SK-N-SH treated with all-trans-retinoic acid at 6 μM for 48 hours (cell line): ENCODE measurements at regions not wholly inside any gene's neighbourhood (a gene's known extent, or its start where the extent isn't known, plus 50 kb on each side); places are given as distances from the start of the nearest gene placed in this dataset.

Experiments used
- ATAC-seq: fragments of 200-7000 bp; cut with Tn5 transposase; 3 replicates; pipeline ENCODE4 v1.9.1; 2020; ENCODE audit warnings: mild to moderate bottlenecking, moderate library complexity
- ARNTL ChIP-seq: fragments of 450-650 bp; formaldehyde crosslinking; IDR thresholded peaks from 2 replicates; pipeline ENCODE4 v1.5.0; 2020; ENCODE audit warnings: low read depth, mild to moderate bottlenecking, moderate library complexity, borderline replicate concordance
- BACH2 ChIP-seq: fragments of 250-450 bp; sonication (Bioruptor Pico); IDR thresholded peaks from 2 replicates; pipeline ENCODE4 v1.9.0; 2021; ENCODE audit warnings: mild to moderate bottlenecking, borderline replicate concordance
- ESRRG ChIP-seq: fragments of 250-450 bp; sonication (Bioruptor Pico); IDR thresholded peaks from 2 replicates; pipeline ENCODE4 v1.6.1; 2021; ENCODE audit warnings: mild to moderate bottlenecking
- GLIS3 ChIP-seq: fragments of 250-450 bp; sonication (Bioruptor Pico); IDR thresholded peaks from 2 replicates; pipeline ENCODE4 v1.5.0; 2020; ENCODE audit warnings: mild to moderate bottlenecking, moderate library complexity
- OSR1 ChIP-seq: fragments of 250-450 bp; sonication (Bioruptor Pico); IDR thresholded peaks from 2 replicates; pipeline ENCODE4 v1.8.0; 2022; ENCODE audit warnings: moderate library complexity, mild to moderate bottlenecking, inconsistent platforms
- PPARA ChIP-seq: fragments of 250-450 bp; sonication (Bioruptor Pico); IDR thresholded peaks from 2 replicates; pipeline ENCODE4 v1.5.0; 2020; ENCODE audit warnings: mild to moderate bottlenecking, borderline replicate concordance
- RARB ChIP-seq: fragments of 250-450 bp; sonication (Bioruptor Pico); IDR thresholded peaks from 2 replicates; pipeline ENCODE4 v1.8.0; 2021; ENCODE audit warnings: mild to moderate bottlenecking, moderate library complexity
- SNAI2 ChIP-seq: fragments of 250-450 bp; sonication (Bioruptor Pico); IDR thresholded peaks from 2 replicates; pipeline ENCODE4 v1.5.0; 2020; ENCODE audit warnings: mild to moderate bottlenecking, moderate library complexity
- TCF4 ChIP-seq: fragments of 250-450 bp; sonication (Bioruptor Pico); IDR thresholded peaks from 2 replicates; pipeline ENCODE4 v1.8.0; 2021; ENCODE audit warnings: mild to moderate bottlenecking, moderate library complexity, borderline replicate concordance
- ZC3H10 ChIP-seq: fragments of 250-450 bp; sonication (Bioruptor Pico); IDR thresholded peaks from 2 replicates; pipeline ENCODE4 v1.5.1; 2021; ENCODE audit warnings: mild to moderate bottlenecking, moderate library complexity
- ZFP3 ChIP-seq: fragments of 250-450 bp; sonication (Bioruptor Pico); IDR thresholded peaks from 2 replicates; pipeline ENCODE4 v1.5.0; 2020; ENCODE audit warnings: mild to moderate bottlenecking, moderate library complexity
- ZFP30 ChIP-seq: fragments of 450-650 bp; formaldehyde crosslinking; IDR thresholded peaks from 2 replicates; pipeline ENCODE4 v1.5.0; 2022; ENCODE audit warnings: mild to moderate bottlenecking, moderate library complexity
- ZNF70 ChIP-seq: fragments of 450-650 bp; formaldehyde crosslinking; IDR thresholded peaks from 2 replicates; pipeline ENCODE4 v1.5.0; 2020; ENCODE audit warnings: mild to moderate bottlenecking, moderate library complexity
- TF ChIP-seq, protein P1 (sequence below): fragments of 250-450 bp; sonication (Bioruptor Pico); IDR thresholded peaks from 2 replicates; pipeline ENCODE4 v1.8.0; 2021; ENCODE audit warnings: low read depth, mild to moderate bottlenecking, moderate library complexity, borderline replicate concordance
- TF ChIP-seq, protein P2 (sequence below): fragments of 250-450 bp; sonication (Bioruptor Pico); IDR thresholded peaks from 2 replicates; pipeline ENCODE4 v1.5.1; 2020; ENCODE audit warnings: low read depth, mild to moderate bottlenecking, moderate library complexity
- TF ChIP-seq, protein P3 (sequence below): fragments of 250-450 bp; sonication (Bioruptor Pico); IDR thresholded peaks from 2 replicates; pipeline ENCODE4 v1.5.0; 2020; ENCODE audit warnings: mild to moderate bottlenecking, moderate library complexity
- TF ChIP-seq, protein P4 (sequence below): fragments of 250-450 bp; sonication (Bioruptor Pico); IDR thresholded peaks from 2 replicates; pipeline ENCODE4 v1.5.1; 2021; ENCODE audit warnings: mild to moderate bottlenecking, moderate library complexity
- TF ChIP-seq, protein P5 (sequence below): fragments of 250-450 bp; sonication (Bioruptor Pico); IDR thresholded peaks from 2 replicates; pipeline ENCODE4 v1.8.0; 2020; ENCODE audit warnings: mild to moderate bottlenecking, moderate library complexity, borderline replicate concordance

DNA sequence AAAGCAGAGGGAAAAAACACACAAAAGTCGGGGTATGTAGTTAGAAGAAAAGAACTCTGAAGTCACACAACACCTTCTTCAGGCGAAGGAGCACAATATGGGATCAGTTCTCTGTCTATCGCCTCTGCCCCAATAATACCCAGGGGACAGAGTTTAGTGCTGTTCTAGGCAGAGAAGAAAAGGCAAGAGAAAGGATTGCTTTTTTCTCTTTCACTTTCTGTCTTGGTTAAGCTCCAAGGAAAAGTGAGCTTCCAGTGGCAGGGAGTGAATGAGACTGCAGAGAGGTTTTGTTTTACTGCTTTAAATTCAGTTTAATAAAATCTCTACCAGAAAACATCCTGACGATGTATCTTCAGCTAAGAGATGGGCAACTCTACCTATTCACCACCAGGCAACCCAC, 86.6 kb upstream of the STXBP5 start:
- ATAC-seq = peak; percentile 59; the same call in 2 of the 3 replicates
- TF ChIP-seq ZC3H10 (CRISPR knock-in tag) (no peak), OSR1 (no peak), TCF4 (CRISPR knock-in tag) (no peak), ESRRG (CRISPR knock-in tag) (no peak), ZNF70 (CRISPR knock-in tag) (no peak), GLIS3 (CRISPR knock-in tag) (no peak), PPARA (CRISPR knock-in tag) (no peak), ZFP30 (CRISPR knock-in tag) (no peak)
- TF ChIP-seq, protein P1, sequence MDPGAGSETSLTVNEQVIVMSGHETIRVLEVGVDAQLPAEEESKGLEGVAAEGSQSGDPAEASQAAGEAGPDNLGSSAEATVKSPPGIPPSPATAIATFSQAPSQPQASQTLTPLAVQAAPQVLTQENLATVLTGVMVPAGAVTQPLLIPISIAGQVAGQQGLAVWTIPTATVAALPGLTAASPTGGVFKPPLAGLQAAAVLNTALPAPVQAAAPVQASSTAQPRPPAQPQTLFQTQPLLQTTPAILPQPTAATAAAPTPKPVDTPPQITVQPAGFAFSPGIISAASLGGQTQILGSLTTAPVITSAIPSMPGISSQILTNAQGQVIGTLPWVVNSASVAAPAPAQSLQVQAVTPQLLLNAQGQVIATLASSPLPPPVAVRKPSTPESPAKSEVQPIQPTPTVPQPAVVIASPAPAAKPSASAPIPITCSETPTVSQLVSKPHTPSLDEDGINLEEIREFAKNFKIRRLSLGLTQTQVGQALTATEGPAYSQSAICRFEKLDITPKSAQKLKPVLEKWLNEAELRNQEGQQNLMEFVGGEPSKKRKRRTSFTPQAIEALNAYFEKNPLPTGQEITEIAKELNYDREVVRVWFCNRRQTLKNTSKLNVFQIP (CRISPR knock-in tag) = no peak
- TF ChIP-seq, protein P2, sequence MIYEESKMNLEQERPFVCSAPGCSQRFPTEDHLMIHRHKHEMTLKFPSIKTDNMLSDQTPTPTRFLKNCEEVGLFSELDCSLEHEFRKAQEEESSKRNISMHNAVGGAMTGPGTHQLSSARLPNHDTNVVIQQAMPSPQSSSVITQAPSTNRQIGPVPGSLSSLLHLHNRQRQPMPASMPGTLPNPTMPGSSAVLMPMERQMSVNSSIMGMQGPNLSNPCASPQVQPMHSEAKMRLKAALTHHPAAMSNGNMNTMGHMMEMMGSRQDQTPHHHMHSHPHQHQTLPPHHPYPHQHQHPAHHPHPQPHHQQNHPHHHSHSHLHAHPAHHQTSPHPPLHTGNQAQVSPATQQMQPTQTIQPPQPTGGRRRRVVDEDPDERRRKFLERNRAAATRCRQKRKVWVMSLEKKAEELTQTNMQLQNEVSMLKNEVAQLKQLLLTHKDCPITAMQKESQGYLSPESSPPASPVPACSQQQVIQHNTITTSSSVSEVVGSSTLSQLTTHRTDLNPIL = no peak
- TF ChIP-seq, protein P3, sequence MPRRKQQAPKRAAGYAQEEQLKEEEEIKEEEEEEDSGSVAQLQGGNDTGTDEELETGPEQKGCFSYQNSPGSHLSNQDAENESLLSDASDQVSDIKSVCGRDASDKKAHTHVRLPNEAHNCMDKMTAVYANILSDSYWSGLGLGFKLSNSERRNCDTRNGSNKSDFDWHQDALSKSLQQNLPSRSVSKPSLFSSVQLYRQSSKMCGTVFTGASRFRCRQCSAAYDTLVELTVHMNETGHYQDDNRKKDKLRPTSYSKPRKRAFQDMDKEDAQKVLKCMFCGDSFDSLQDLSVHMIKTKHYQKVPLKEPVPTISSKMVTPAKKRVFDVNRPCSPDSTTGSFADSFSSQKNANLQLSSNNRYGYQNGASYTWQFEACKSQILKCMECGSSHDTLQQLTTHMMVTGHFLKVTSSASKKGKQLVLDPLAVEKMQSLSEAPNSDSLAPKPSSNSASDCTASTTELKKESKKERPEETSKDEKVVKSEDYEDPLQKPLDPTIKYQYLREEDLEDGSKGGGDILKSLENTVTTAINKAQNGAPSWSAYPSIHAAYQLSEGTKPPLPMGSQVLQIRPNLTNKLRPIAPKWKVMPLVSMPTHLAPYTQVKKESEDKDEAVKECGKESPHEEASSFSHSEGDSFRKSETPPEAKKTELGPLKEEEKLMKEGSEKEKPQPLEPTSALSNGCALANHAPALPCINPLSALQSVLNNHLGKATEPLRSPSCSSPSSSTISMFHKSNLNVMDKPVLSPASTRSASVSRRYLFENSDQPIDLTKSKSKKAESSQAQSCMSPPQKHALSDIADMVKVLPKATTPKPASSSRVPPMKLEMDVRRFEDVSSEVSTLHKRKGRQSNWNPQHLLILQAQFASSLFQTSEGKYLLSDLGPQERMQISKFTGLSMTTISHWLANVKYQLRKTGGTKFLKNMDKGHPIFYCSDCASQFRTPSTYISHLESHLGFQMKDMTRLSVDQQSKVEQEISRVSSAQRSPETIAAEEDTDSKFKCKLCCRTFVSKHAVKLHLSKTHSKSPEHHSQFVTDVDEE (CRISPR knock-in tag) = no peak
- TF ChIP-seq, all 23 proteins: peak for 0

DNA sequence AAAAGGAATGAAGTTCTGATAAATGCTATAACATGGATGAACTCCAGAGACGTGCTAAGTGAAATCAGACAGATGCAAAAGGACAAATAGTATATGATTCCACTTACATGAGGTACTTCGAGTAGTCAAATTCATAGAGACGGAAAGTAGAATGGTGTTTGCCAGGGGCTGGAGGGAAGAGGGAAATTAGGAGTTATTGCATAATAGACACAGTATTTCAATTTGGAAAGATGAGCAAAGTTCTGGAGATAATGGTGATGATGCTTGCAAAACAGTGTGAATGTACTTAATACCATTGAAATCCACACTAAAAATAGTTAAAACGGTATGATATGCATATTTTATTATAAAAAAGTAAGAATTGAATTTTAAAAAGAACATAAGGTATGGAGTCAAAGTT, 84.9 kb upstream of the STXBP5 start:
- no peak for TF ChIP-seq SNAI2 (CRISPR knock-in tag)
- no peak for ATAC-seq

DNA sequence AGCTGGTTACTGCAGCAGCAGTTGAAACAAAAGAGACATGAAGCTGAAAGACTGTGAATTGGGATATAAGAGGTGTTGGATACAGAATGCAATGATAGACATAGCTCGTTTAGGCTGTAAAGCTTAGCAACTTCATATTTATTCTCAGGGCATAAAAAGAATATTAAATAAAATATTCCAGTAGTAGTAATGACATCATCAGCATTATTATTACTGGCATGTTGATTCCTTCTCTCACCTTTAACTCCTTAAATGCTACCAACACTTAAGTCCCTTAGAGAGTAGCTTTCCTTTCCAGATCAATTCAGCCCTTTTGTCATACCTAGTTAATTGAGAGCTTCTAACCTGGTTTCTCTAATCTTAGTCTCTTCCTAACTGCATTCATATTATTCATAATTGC, 81.4 kb upstream of the STXBP5 start:
- TF ChIP-seq OSR1 (no peak), RARB (no peak), TCF4 (CRISPR knock-in tag) (no peak), GLIS3 (CRISPR knock-in tag) (no peak), ARNTL (no peak)
- TF ChIP-seq, protein P4, sequence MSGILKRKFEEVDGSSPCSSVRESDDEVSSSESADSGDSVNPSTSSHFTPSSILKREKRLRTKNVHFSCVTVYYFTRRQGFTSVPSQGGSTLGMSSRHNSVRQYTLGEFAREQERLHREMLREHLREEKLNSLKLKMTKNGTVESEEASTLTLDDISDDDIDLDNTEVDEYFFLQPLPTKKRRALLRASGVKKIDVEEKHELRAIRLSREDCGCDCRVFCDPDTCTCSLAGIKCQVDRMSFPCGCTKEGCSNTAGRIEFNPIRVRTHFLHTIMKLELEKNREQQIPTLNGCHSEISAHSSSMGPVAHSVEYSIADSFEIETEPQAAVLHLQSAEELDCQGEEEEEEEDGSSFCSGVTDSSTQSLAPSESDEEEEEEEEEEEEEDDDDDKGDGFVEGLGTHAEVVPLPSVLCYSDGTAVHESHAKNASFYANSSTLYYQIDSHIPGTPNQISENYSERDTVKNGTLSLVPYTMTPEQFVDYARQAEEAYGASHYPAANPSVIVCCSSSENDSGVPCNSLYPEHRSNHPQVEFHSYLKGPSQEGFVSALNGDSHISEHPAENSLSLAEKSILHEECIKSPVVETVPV (CRISPR knock-in tag) = no peak
- TF ChIP-seq, protein P3 (CRISPR knock-in tag) = no peak
- TF ChIP-seq, protein P5, sequence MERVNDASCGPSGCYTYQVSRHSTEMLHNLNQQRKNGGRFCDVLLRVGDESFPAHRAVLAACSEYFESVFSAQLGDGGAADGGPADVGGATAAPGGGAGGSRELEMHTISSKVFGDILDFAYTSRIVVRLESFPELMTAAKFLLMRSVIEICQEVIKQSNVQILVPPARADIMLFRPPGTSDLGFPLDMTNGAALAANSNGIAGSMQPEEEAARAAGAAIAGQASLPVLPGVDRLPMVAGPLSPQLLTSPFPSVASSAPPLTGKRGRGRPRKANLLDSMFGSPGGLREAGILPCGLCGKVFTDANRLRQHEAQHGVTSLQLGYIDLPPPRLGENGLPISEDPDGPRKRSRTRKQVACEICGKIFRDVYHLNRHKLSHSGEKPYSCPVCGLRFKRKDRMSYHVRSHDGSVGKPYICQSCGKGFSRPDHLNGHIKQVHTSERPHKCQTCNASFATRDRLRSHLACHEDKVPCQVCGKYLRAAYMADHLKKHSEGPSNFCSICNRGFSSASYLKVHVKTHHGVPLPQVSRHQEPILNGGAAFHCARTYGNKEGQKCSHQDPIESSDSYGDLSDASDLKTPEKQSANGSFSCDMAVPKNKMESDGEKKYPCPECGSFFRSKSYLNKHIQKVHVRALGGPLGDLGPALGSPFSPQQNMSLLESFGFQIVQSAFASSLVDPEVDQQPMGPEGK = no peak
- TF ChIP-seq, all 23 proteins: peak for 0
- ATAC-seq = no peak

DNA sequence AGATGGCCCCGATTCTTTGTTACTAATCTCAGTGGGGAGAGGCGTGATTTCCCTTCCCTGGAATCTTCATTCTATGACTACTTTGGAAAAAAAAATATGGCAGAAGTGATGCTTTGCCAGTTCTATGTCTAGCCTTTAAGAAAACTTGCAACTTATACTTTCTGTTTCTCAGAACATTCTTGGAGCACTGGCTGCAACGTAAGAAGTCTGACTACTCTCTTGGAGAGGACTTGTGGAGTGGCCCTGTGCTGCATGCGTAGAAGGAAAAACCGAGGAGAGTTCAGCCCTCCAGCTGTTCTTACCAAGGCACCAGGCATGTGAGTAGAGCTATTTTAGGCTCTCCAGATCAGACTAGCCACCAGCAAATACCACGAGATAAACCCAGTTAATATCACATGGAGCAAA, 77.6 kb upstream of the STXBP5 start:
- no peak for ATAC-seq
- TF ChIP-seq, protein P3 (CRISPR knock-in tag) = no peak
- TF ChIP-seq ZFP3 (CRISPR knock-in tag) (no peak), BACH2 (CRISPR knock-in tag) (no peak), ARNTL (no peak), GLIS3 (CRISPR knock-in tag) (no peak), TCF4 (CRISPR knock-in tag) (no peak), ZC3H10 (CRISPR knock-in tag) (no peak)
- TF ChIP-seq, protein P5 = no peak
